ENCODE measurements at regions not wholly inside any gene's neighbourhood (a gene's known extent, or its start where the extent isn't known, plus 50 kb on each side); places are given as distances from the start of the nearest gene placed in this dataset.

GRCh38 chr5:106171132-106171531 is 1499.6 kb downstream of the EFNA5 start:
- TF ChIP-seq GATA3 (IDR thresholded peaks at IDR 0.05; ENCODE audit: low read depth, low read length), result no peak
- no peak for TF ChIP-seq GATA2 (IDR thresholded peaks at IDR 0.05; ENCODE audit: low read depth, low read length)
